SK-N-DZ (cell line): ENCODE measurements at regions not wholly inside any gene's neighbourhood (a gene's known extent, or its start where the extent isn't known, plus 50 kb on each side); places are given as distances from the start of the nearest gene placed in this dataset.
A peak's percentile ranks its signal among the peaks of the same experiment; 100 is the strongest.
"Not testable (repeated sequence)": the region's sequence is repeated elsewhere in the genome, so short reads cannot be mapped to it uniquely, and the experiment has no call there.

Source experiments
- DNase-seq: peaks from one replicate; pipeline ENCODE4 v3.0.0-alpha.2; 2015; ENCODE audit warnings: low spot score

- DNase-seq: no peak
These were observed 123.2 kb upstream of the CACNA2D1 start for GRCh38 chr7:82566752-82567151.

GRCh38 chr7:82562716-82563404, 119.3 kb upstream of the CACNA2D1 start:
- no peak for DNase-seq

GRCh38 chr7:82559193-82559805, 115.7 kb upstream of the CACNA2D1 start:
- peak; percentile 57 for DNase-seq

GRCh38 chr7:82549616-82550285, 106.2 kb upstream of the CACNA2D1 start:
- DNase-seq: no peak

GRCh38 chr7:82548141-82548688, 104.6 kb upstream of the CACNA2D1 start:
- no peak for DNase-seq

- DNase-seq: no peak
These were observed 99.1 kb upstream of the CACNA2D1 start for GRCh38 chr7:82542665-82543064.

- no peak for DNase-seq
These were observed 96.4 kb upstream of the CACNA2D1 start for GRCh38 chr7:82539969-82540368.

- no peak for DNase-seq
These were observed 91.1 kb upstream of the CACNA2D1 start for GRCh38 chr7:82534684-82535083.

GRCh38 chr7:82530361-82530760, 86.8 kb upstream of the CACNA2D1 start:
- no peak for DNase-seq

GRCh38 chr7:82528577-82529310, 85.2 kb upstream of the CACNA2D1 start:
- DNase-seq: no peak

GRCh38 chr7:82527851-82528250, 84.3 kb upstream of the CACNA2D1 start:
- no peak for DNase-seq

- no peak for DNase-seq
These were observed 78.4 kb upstream of the CACNA2D1 start for GRCh38 chr7:82521906-82522445.

GRCh38 chr7:82517050-82517449, 73.5 kb upstream of the CACNA2D1 start:
- no peak for DNase-seq

GRCh38 chr7:82511542-82511941, 68.0 kb upstream of the CACNA2D1 start:
- DNase-seq: no peak

GRCh38 chr7:82507976-82508677, 64.5 kb upstream of the CACNA2D1 start:
- DNase-seq: no peak

GRCh38 chr7:82507365-82507975, 63.9 kb upstream of the CACNA2D1 start:
- peak; percentile 12 for DNase-seq

GRCh38 chr7:82506702-82507101, 63.1 kb upstream of the CACNA2D1 start:
- DNase-seq: no peak

- no peak for DNase-seq
These were observed 62.6 kb upstream of the CACNA2D1 start for GRCh38 chr7:82506208-82506607.

- DNase-seq: no peak
These were observed 57.8 kb upstream of the CACNA2D1 start for GRCh38 chr7:82501346-82501745.

- not testable (repeated sequence) for DNase-seq
These were observed 56.0 kb upstream of the CACNA2D1 start for GRCh38 chr7:82499546-82499945.

- no peak for DNase-seq
These were observed 50.8 kb upstream of the CACNA2D1 start for GRCh38 chr7:82494420-82494819.
